ENCODE measurements at regions not wholly inside any gene's neighbourhood (a gene's known extent, or its start where the extent isn't known, plus 50 kb on each side); places are given as distances from the start of the nearest gene placed in this dataset.

- DNase-seq, result no peak
Observed at GRCh38 chr4:129167640-129168260, 71.8 kb downstream of the C4orf33 start.

GRCh38 chr4:129172181-129172580 lies 76.2 kb downstream of the C4orf33 start:
- DNase-seq, result no peak

- no peak for DNase-seq
Observed at GRCh38 chr4:129176864-129177263, 80.9 kb downstream of the C4orf33 start.

- no peak for DNase-seq
Observed at GRCh38 chr4:129179276-129179675, 83.3 kb downstream of the C4orf33 start.

GRCh38 chr4:129189630-129190029 lies 93.7 kb downstream of the C4orf33 start:
- DNase-seq, result no peak

GRCh38 chr4:129193357-129194100 lies 97.6 kb downstream of the C4orf33 start:
- DNase-seq, result no peak

GRCh38 chr4:129208481-129208880 lies 112.5 kb downstream of the C4orf33 start:
- DNase-seq, result no peak

GRCh38 chr4:129213692-129214091 lies 117.7 kb downstream of the C4orf33 start:
- no peak for DNase-seq

- no peak for DNase-seq
Observed at GRCh38 chr4:129218360-129218759, 122.4 kb downstream of the C4orf33 start.

- DNase-seq, result no peak
Observed at GRCh38 chr4:129218897-129219296, 122.9 kb downstream of the C4orf33 start.

- no peak for DNase-seq
Observed at GRCh38 chr4:129220254-129220653, 124.3 kb downstream of the C4orf33 start.

- no peak for DNase-seq
Observed at GRCh38 chr4:129223945-129224344, 128.0 kb downstream of the C4orf33 start.

- no peak for DNase-seq
Observed at GRCh38 chr4:129230846-129231245, 134.9 kb downstream of the C4orf33 start.

GRCh38 chr4:129231945-129232588 lies 136.1 kb downstream of the C4orf33 start:
- DNase-seq, result no peak

GRCh38 chr4:129232589-129233337 lies 136.8 kb downstream of the C4orf33 start:
- DNase-seq, result no peak

- DNase-seq, result no peak
Observed at GRCh38 chr4:129233691-129234090, 137.7 kb downstream of the C4orf33 start.

- no peak for DNase-seq
Observed at GRCh38 chr4:129236351-129236750, 140.4 kb downstream of the C4orf33 start.

- no peak for DNase-seq
Observed at GRCh38 chr4:129239088-129239487, 143.1 kb downstream of the C4orf33 start.

- DNase-seq, result no peak
Observed at GRCh38 chr4:129240816-129241215, 144.9 kb downstream of the C4orf33 start.

- DNase-seq, result no peak
Observed at GRCh38 chr4:129246145-129246544, 150.2 kb downstream of the C4orf33 start.

GRCh38 chr4:129246910-129247461 lies 151.0 kb downstream of the C4orf33 start:
- DNase-seq, result no peak

- DNase-seq, result no peak
Observed at GRCh38 chr4:129248621-129249020, 152.7 kb downstream of the C4orf33 start.

GRCh38 chr4:129254126-129254525 lies 158.2 kb downstream of the C4orf33 start:
- DNase-seq, result no peak
